Mesendoderm (in vitro differentiated cells): ENCODE measurements at regions not wholly inside any gene's neighbourhood (a gene's known extent, or its start where the extent isn't known, plus 50 kb on each side); places are given as distances from the start of the nearest gene placed in this dataset.

ENCODE experiments used
- DNase-seq: peaks from one replicate; pipeline ENCODE4 v3.0.0; 2013
- H2AK5ac ChIP-seq: 2 replicates; pipeline ENCODE4 v1.6.1; 2013; ENCODE audit warnings: low read length, inconsistent platforms
- H2BK120ac ChIP-seq: 2 replicates; pipeline ENCODE4 v1.6.1; 2013; ENCODE audit warnings: low read depth, mild to moderate bottlenecking, low read length, moderate library complexity, mixed read lengths
- H2BK15ac ChIP-seq: replicated peaks from 2 replicates; pipeline ENCODE4 v1.6.1; 2013; ENCODE audit warnings: low read depth, mild to moderate bottlenecking, moderate library complexity
- H2BK5ac ChIP-seq: 2 replicates; pipeline ENCODE4 v1.6.1; 2013; ENCODE audit warnings: low read length, inconsistent platforms
- H3K18ac ChIP-seq: 2 replicates; pipeline ENCODE4 v1.6.1; 2013; ENCODE audit warnings: mild to moderate bottlenecking, low read length, mixed read lengths
- H3K23ac ChIP-seq: one replicate; pipeline ENCODE4 v1.6.1; 2013; ENCODE audit warnings: low read length
- H3K27ac ChIP-seq: 2 replicates; pipeline ENCODE4 v1.5.1; 2013; ENCODE audit warnings: low read depth, mild to moderate bottlenecking, inconsistent platforms, low read length, moderate library complexity
- H3K27me3 ChIP-seq: 2 replicates; pipeline ENCODE4 v1.6.1; 2013; ENCODE audit warnings: low read length, control low read depth, mild to moderate bottlenecking, inconsistent platforms; ENCODE audit not compliant: insufficient read depth, poor library complexity
- H3K36me3 ChIP-seq: 2 replicates; pipeline ENCODE4 v1.6.1; 2013; ENCODE audit warnings: low read length, inconsistent platforms; ENCODE audit not compliant: control insufficient read depth, insufficient read depth
- H3K4ac ChIP-seq: one replicate; pipeline ENCODE4 v1.6.1; 2013; ENCODE audit warnings: low read depth, mild to moderate bottlenecking, low read length, moderate library complexity
- H3K4me1 ChIP-seq: 2 replicates; pipeline ENCODE4 v1.6.1; 2013; ENCODE audit warnings: low read depth, low read length, inconsistent platforms; ENCODE audit not compliant: control insufficient read depth
- H3K4me2 ChIP-seq: 2 replicates; pipeline ENCODE4 v1.6.1; 2013; ENCODE audit warnings: low read length
- H3K4me3 ChIP-seq: 2 replicates; pipeline ENCODE4 v1.5.1; 2013; ENCODE audit warnings: mild to moderate bottlenecking, low read length
- H3K56ac ChIP-seq: one replicate; pipeline ENCODE4 v1.6.1; 2013; ENCODE audit warnings: low read length
- H3K79me1 ChIP-seq: 2 replicates; pipeline ENCODE4 v1.6.1; 2013; ENCODE audit warnings: low read length, inconsistent platforms
- H3K79me2 ChIP-seq: 2 replicates; pipeline ENCODE4 v1.6.1; 2013; ENCODE audit warnings: mild to moderate bottlenecking, low read length; ENCODE audit not compliant: control insufficient read depth, insufficient read depth
- H3K9ac ChIP-seq: 2 replicates; pipeline ENCODE4 v1.6.1; 2013; ENCODE audit warnings: low read length, inconsistent platforms
- H4K5ac ChIP-seq: one replicate; pipeline ENCODE4 v1.6.1; 2013; ENCODE audit warnings: low read length
- H4K8ac ChIP-seq: one replicate; pipeline ENCODE4 v1.6.1; 2013; ENCODE audit warnings: low read depth, mild to moderate bottlenecking, control low read depth, low read length, moderate library complexity
- WGBS: extraction: QIAGEN DNeasy Blood & Tissue Kit; methylation state at CpG from one replicate; pipeline ENCODE4 v1.1.7; 2013; ENCODE audit warnings: low lambda C conversion rate, missing lambda C conversion rate; ENCODE audit not compliant: insufficient coverage; ENCODE audit errors: extremely low coverage; 5-methylcytosine and 5-hydroxymethylcytosine counted together

DNA sequence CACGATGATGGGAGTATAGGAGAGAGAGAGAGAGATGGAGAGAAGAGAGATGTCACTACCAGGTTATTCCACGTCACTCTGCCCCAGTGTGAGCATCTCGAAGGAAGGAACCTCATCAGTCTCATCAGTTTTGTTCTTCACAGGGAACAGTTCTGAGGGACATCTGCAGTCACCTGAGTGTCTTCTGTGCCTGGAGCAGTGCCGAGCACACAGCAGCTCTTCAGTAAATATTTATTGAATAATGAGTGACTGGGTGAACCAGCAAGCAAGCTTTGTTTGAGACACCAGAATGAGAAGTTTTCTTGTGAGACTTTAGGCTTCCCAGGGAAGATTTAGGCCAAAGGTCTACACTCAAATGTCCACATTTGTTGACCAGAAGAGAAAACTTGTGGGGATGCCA is 142.4 kb upstream of the IRX3 start:
- no CpG with 5 or more reads among the region's 4 CpGs for WGBS
- no peak overlapping the region for H4K5ac ChIP-seq
- no peaks in the 10 kb centered on the region for H3K79me2 ChIP-seq
- H3K79me1 ChIP-seq, result no peaks in the 10 kb centered on the region
- H3K27me3 ChIP-seq, result no peaks in the 10 kb centered on the region
- no peaks in the 10 kb centered on the region for H3K36me3 ChIP-seq
- no peak overlapping the region for H3K23ac ChIP-seq
- H3K4ac ChIP-seq, result no peak overlapping the region
- no peak overlapping the region for H3K4me3 ChIP-seq
- H2AK5ac ChIP-seq, result no peak overlapping the region
- DNase-seq, result no peak
- no peak overlapping the region for H3K9ac ChIP-seq
- H3K56ac ChIP-seq, result no peak overlapping the region
- no peak overlapping the region for H2BK120ac ChIP-seq
- H3K4me2 ChIP-seq, result no peak overlapping the region
- no peak overlapping the region for H3K27ac ChIP-seq
- H3K18ac ChIP-seq, result no peak overlapping the region
- H2BK5ac ChIP-seq, result no peak overlapping the region
- H4K8ac ChIP-seq, result no peak overlapping the region
- H3K4me1 ChIP-seq, result peaks cover 2% of the 10 kb centered on the region
- no peak overlapping the region for H2BK15ac ChIP-seq

DNA sequence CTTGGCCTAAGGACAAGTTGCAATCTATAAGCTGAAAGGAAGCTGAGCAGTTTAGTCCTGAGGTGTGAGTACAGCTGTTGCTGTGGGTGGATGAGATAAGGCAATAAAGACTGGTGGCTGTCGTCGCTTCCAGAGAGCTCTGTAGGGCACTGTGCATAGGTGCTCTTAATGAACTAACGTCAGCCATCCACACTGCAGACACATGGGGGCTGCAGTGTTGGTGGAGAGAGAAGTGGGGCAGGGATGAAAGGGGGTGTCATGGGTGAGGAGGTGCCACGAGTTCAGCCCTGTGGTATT is 139.9 kb upstream of the IRX3 start:
- H2BK120ac ChIP-seq, result no peak overlapping the region
- H2AK5ac ChIP-seq, result no peak overlapping the region
- H3K4me3 ChIP-seq, result no peak overlapping the region
- no peak overlapping the region for H3K23ac ChIP-seq
- no peaks in the 10 kb centered on the region for H3K36me3 ChIP-seq
- H3K9ac ChIP-seq, result no peak overlapping the region
- no peaks in the 10 kb centered on the region for H3K27me3 ChIP-seq
- no peak overlapping the region for H2BK15ac ChIP-seq
- no peaks in the 10 kb centered on the region for H3K79me2 ChIP-seq
- no peak overlapping the region for H2BK5ac ChIP-seq
- no peak overlapping the region for H3K18ac ChIP-seq
- no CpG with 5 or more reads among the region's 4 CpGs for whole genome bisulfite sequencing
- H3K4ac ChIP-seq, result no peak overlapping the region
- H4K5ac ChIP-seq, result no peak overlapping the region
- DNase-seq, result peak; percentile 45
- no peak overlapping the region for H3K27ac ChIP-seq
- H3K4me1 ChIP-seq, result peaks cover 2% of the 10 kb centered on the region
- no peak overlapping the region for H4K8ac ChIP-seq
- no peak overlapping the region for H3K4me2 ChIP-seq
- H3K79me1 ChIP-seq, result no peaks in the 10 kb centered on the region
- H3K56ac ChIP-seq, result no peak overlapping the region

DNA sequence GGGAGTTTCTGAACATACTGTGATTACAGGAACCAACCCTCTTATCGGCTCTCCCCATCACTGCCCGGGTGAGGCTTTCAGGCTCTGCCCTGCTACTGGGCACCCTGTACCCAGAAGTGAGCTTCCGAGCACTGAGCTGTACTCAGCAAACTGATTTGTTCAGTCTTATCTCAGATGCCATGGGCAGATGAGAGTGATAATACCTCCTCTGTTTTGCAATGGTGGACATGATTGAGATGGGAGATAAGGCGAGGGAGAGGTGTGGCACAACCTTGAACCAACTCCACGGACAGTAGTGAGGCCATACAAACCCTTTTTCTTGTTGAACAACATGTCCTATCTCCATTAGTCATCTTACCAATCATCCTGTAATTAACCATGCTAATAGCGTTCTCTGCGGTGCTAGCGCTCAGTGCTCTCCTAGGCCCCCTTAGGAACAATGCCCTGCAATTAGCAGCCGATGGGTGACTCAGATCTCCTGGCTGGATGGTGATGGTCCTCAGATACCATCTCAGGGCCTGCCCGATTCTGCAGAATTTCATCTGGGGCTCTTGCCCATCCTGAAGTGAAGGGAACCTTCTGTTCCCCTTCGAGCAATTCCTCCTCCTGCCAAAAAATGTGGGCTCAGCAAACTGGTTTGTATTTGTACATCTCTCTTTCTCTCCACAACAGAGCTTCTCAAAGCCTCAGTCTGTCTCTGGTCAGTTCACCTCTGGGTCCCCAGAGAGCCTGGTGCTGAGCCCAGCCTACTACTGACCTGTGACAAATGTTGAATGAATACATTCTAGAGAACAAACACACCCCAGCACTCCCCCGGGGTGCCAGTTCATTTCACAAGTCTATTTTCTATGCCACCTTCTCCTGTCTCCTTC is 139.3 kb upstream of the IRX3 start:
- no peaks in the 10 kb centered on the region for H3K36me3 ChIP-seq
- no peak overlapping the region for H3K56ac ChIP-seq
- H3K27me3 ChIP-seq, result no peaks in the 10 kb centered on the region
- H4K8ac ChIP-seq, result no peak overlapping the region
- H2BK5ac ChIP-seq, result no peak overlapping the region
- H3K4ac ChIP-seq, result no peak overlapping the region
- no peak overlapping the region for H4K5ac ChIP-seq
- H3K79me2 ChIP-seq, result no peaks in the 10 kb centered on the region
- H3K27ac ChIP-seq, result no peak overlapping the region
- H3K18ac ChIP-seq, result no peak overlapping the region
- no peak overlapping the region for H3K4me3 ChIP-seq
- DNase-seq, result no peak
- no peaks in the 10 kb centered on the region for H3K79me1 ChIP-seq
- H3K4me1 ChIP-seq, result peaks cover 2% of the 10 kb centered on the region
- no CpG with 5 or more reads among the region's 12 CpGs for WGBS
- no peak overlapping the region for H3K23ac ChIP-seq
- no peak overlapping the region for H2BK120ac ChIP-seq
- H2AK5ac ChIP-seq, result no peak overlapping the region
- H3K4me2 ChIP-seq, result no peak overlapping the region
- H3K9ac ChIP-seq, result no peak overlapping the region
- H2BK15ac ChIP-seq, result no peak overlapping the region

DNA sequence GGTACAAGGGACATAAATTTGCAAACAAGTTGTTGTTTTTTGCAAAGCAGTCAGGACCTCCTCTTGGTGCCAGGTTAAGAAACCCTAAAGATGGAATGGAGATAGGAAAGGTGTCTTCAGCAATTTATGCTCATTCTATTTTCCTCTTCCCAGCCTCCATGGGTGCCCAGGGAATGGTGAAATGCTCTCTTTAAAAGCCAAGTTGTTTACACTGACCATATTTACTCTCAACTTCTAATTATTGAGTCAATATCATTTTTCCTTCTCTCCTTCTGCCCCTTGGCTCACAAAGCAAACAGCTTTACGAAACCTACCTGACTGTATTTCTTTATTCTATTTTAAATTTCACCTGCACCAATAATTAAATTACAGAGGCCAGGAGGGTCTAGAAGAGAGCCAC is 138.5 kb upstream of the IRX3 start:
- H2BK15ac ChIP-seq, result no peak overlapping the region
- no peak overlapping the region for H4K8ac ChIP-seq
- no peaks in the 10 kb centered on the region for H3K79me1 ChIP-seq
- H2AK5ac ChIP-seq, result no peak overlapping the region
- H3K36me3 ChIP-seq, result no peaks in the 10 kb centered on the region
- no peak overlapping the region for H3K4me2 ChIP-seq
- no peak overlapping the region for H3K27ac ChIP-seq
- no peak overlapping the region for H3K56ac ChIP-seq
- no peak overlapping the region for H2BK5ac ChIP-seq
- no peak overlapping the region for H2BK120ac ChIP-seq
- no peak overlapping the region for H3K4ac ChIP-seq
- WGBS, result no CpG with 5 or more reads among the region's 1 CpG
- no peak overlapping the region for H3K9ac ChIP-seq
- H3K4me3 ChIP-seq, result no peak overlapping the region
- H3K27me3 ChIP-seq, result no peaks in the 10 kb centered on the region
- peaks cover 2% of the 10 kb centered on the region for H3K4me1 ChIP-seq
- no peak overlapping the region for H3K18ac ChIP-seq
- no peaks in the 10 kb centered on the region for H3K79me2 ChIP-seq
- H4K5ac ChIP-seq, result no peak overlapping the region
- no peak for DNase-seq
- H3K23ac ChIP-seq, result no peak overlapping the region

DNA sequence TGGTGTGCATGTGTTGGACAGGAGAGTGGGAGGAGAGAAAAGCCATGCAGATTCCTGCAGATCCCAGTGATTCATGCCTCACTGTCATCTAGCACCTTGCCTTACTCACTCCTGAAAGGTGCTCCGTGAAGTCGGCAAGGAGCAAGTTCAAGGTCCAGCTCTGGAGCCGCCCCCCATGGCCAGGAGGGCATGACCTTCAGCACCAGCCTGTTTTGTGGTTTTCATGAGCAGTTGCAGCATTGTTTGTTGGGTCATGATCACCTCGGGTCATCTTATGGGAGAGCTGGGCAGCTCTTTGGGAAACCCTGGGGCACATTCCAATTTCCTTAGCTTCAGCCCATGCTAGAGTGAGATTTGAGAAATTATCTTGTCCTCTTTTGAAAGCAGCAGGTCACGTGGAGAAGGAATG is 137.5 kb upstream of the IRX3 start:
- WGBS, result no CpG with 5 or more reads among the region's 5 CpGs
- Histone ChIP-seq H3K27ac (no peak overlapping the region), H3K27me3 (no peaks in the 10 kb centered on the region), H3K4ac (no peak overlapping the region), H4K8ac (no peak overlapping the region), H3K4me1 (peaks cover 2% of the 10 kb centered on the region), H3K79me1 (no peaks in the 10 kb centered on the region), H2BK15ac (no peak overlapping the region), H2AK5ac (no peak overlapping the region), H3K23ac (no peak overlapping the region), H2BK5ac (no peak overlapping the region), H2BK120ac (no peak overlapping the region), H3K36me3 (no peaks in the 10 kb centered on the region), H3K9ac (no peak overlapping the region), H4K5ac (no peak overlapping the region), H3K18ac (no peak overlapping the region), H3K4me3 (no peak overlapping the region), H3K56ac (no peak overlapping the region), H3K79me2 (no peaks in the 10 kb centered on the region), H3K4me2 (no peak overlapping the region)
- no peak for DNase-seq

DNA sequence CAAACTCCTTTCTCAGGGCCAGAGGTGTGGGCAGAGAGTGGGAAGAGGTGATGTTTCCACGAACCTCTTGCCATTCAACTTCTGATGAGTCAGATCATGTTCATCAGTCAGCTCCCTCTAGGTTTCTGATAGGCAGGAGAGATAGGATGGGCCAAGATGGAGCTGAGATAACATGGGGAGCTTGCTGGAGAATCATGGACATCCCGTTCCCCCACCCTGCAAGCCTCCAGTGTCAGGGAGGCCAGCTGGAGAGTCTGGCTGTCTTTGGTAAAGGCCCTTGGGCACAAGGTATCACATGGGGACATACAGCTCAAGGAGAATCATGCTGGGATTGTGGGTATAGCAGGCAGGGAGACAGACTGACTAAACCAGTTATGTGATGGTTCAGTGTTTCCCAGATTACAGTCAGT is 136.0 kb upstream of the IRX3 start:
- Histone ChIP-seq H2BK120ac (no peak overlapping the region), H3K27ac (no peak overlapping the region), H3K4me3 (no peak overlapping the region), H3K4ac (no peak overlapping the region), H3K9ac (no peak overlapping the region), H2AK5ac (no peak overlapping the region), H4K5ac (no peak overlapping the region), H3K36me3 (no peaks in the 10 kb centered on the region), H3K18ac (no peak overlapping the region), H3K56ac (no peak overlapping the region), H3K4me1 (peaks cover 2% of the 10 kb centered on the region), H3K4me2 (no peak overlapping the region), H3K23ac (no peak overlapping the region), H3K79me1 (no peaks in the 10 kb centered on the region), H3K27me3 (no peaks in the 10 kb centered on the region), H3K79me2 (no peaks in the 10 kb centered on the region), H2BK5ac (no peak overlapping the region), H2BK15ac (no peak overlapping the region), H4K8ac (no peak overlapping the region)
- no peak for DNase-seq
- no CpG with 5 or more reads among the region's 2 CpGs for WGBS
